OCI-LY3 (cell line): ENCODE measurements at regions not wholly inside any gene's neighbourhood (a gene's known extent, or its start where the extent isn't known, plus 50 kb on each side); places are given as distances from the start of the nearest gene placed in this dataset.
"Not testable (repeated sequence)": the region's sequence is repeated elsewhere in the genome, so short reads cannot be mapped to it uniquely, and the experiment has no call there.

Experiments used
- H2AFZ ChIP-seq: fragments of 200-600, 300-600 bp; shearing (Covaris generic); 2 replicates; pipeline ENCODE4 v1.6.0; 2014; ENCODE audit warnings: antibody characterized with exemption, low read depth, low read length
- H3K27ac ChIP-seq: fragments of 200-600, 300-600 bp; sonication (generic); 2 replicates; pipeline ENCODE4 v1.5.1; 2014; ENCODE audit warnings: mild to moderate bottlenecking, low read length, moderate library complexity, mixed read lengths
- H3K27me3 ChIP-seq: fragments of 200-600, 300-600 bp; sonication (generic); 2 replicates; pipeline ENCODE4 v1.6.1; 2014; ENCODE audit warnings: low read depth, low read length, mixed read lengths
- H3K36me3 ChIP-seq: fragments of 200-600, 300-600 bp; sonication (generic); replicated peaks from 2 replicates; pipeline ENCODE3; 2014; ENCODE audit warnings: low read depth, low read length, mixed read lengths
- H3K4me1 ChIP-seq: fragments of 300-600, 200-600 bp; sonication (generic); 2 replicates; pipeline ENCODE4 v1.6.1; 2014; ENCODE audit warnings: low read length, mixed read lengths
- H3K4me2 ChIP-seq: fragments of 200-600, 300-600 bp; sonication (generic); 2 replicates; pipeline ENCODE4 v1.6.1; 2014; ENCODE audit warnings: low read length, mixed read lengths
- H3K4me3 ChIP-seq: fragments of 300-600, 200-600 bp; sonication (generic); 2 replicates; pipeline ENCODE4 v1.5.1; 2014; ENCODE audit warnings: antibody characterized with exemption, mild to moderate bottlenecking, low read length, moderate library complexity
- H3K79me2 ChIP-seq: fragments of 300-600, 200-600 bp; shearing (Covaris generic); 2 replicates; pipeline ENCODE4 v1.6.1; 2014; ENCODE audit warnings: mild to moderate bottlenecking, low read length, mixed read lengths
- H3K9ac ChIP-seq: fragments of 300-600, 200-600 bp; shearing (Covaris generic); 2 replicates; pipeline ENCODE4 v1.6.0; 2014; ENCODE audit warnings: mild to moderate bottlenecking, low read length, moderate library complexity
- H3K9me3 ChIP-seq: fragments of 200-600, 300-600 bp; shearing (Covaris generic); 2 replicates; pipeline ENCODE4 v1.6.1; 2014; ENCODE audit warnings: low read length, mixed read lengths; ENCODE audit not compliant: insufficient read depth
- H4K20me1 ChIP-seq: fragments of 200-600, 300-600 bp; sonication (generic); 2 replicates; pipeline ENCODE4 v1.6.1; 2016; ENCODE audit warnings: low read length, mixed read lengths; ENCODE audit not compliant: insufficient read depth
- EZH2phosphoT487 ChIP-seq: fragments of 200-600 bp; shearing (Covaris generic); IDR thresholded peaks from 2 replicates; pipeline ENCODE4 v1.6.1; 2018; ENCODE audit warnings: antibody characterized with exemption, mixed run types, low read depth
- TF ChIP-seq, protein P1 (sequence below): fragments of 200-600, 300-600 bp; sonication (generic); IDR thresholded peaks from 2 replicates; pipeline ENCODE4 v1.5.1; 2014; ENCODE audit warnings: antibody characterized with exemption, low read length, low read depth

DNA sequence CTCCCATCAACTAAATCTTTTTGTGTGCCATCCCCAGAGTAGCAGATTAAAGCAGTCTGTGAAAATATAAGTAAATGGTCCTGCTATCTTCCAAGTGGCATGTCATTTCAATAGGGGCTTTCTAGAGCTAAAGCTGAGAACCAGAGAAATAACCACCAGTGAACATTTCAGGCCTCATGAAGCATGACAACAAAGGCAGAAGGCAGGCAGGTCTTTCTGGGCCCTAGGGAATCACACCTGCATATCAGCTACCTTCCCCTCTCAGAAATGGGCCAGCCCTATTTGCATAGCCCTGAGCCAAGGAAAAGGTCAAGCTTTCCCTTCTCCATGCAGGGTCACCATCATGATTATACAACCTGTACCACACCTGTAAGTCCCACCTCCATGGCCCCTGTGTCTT is 205.3 kb downstream of the DEPDC1B start:
- Histone ChIP-seq H3K27me3 (no peaks in the 10 kb centered on the region), H3K79me2 (no peaks in the 10 kb centered on the region), H3K4me3 (no peak overlapping the region), H3K4me2 (0 out of 2 replicates have a peak overlapping the region, but pooled peaks have one; percentile 17), H4K20me1 (no peaks in the 10 kb centered on the region), H3K4me1 (peaks cover 30% of the 10 kb centered on the region), H3K9ac (no peak overlapping the region), H3K9me3 (no peaks in the 10 kb centered on the region), H3K36me3 (no peaks in the 10 kb centered on the region), H2AFZ (no peak overlapping the region), H3K27ac (no peak overlapping the region)
- TF ChIP-seq, protein P1, sequence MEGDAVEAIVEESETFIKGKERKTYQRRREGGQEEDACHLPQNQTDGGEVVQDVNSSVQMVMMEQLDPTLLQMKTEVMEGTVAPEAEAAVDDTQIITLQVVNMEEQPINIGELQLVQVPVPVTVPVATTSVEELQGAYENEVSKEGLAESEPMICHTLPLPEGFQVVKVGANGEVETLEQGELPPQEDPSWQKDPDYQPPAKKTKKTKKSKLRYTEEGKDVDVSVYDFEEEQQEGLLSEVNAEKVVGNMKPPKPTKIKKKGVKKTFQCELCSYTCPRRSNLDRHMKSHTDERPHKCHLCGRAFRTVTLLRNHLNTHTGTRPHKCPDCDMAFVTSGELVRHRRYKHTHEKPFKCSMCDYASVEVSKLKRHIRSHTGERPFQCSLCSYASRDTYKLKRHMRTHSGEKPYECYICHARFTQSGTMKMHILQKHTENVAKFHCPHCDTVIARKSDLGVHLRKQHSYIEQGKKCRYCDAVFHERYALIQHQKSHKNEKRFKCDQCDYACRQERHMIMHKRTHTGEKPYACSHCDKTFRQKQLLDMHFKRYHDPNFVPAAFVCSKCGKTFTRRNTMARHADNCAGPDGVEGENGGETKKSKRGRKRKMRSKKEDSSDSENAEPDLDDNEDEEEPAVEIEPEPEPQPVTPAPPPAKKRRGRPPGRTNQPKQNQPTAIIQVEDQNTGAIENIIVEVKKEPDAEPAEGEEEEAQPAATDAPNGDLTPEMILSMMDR: no peak
- no peak for TF ChIP-seq EZH2phosphoT487

DNA sequence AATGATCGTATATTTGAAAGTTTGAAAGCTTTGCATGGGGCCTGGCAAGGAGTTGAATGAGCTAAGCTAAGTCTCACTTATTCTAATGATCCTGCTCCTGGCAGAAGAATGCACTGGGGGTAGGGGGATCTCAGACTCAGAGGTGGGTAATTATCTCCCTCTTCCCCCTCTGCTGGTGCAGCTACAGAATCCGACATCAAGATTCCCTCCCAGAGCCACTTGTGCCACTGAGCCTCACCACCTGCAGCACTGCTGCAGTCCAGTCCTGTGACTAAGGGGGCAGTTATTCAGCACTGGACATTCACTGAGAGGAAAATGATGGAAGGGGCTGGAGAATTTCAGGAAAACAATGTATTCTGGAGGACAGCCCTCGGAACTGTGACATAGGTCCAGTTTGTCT is 205.8 kb downstream of the DEPDC1B start:
- Histone ChIP-seq H3K4me1 (peaks cover 30% of the 10 kb centered on the region), H3K36me3 (no peaks in the 10 kb centered on the region), H3K27ac (no peak overlapping the region), H3K4me3 (no peak overlapping the region), H3K27me3 (no peaks in the 10 kb centered on the region), H3K9me3 (no peaks in the 10 kb centered on the region), H3K9ac (no peak overlapping the region), H4K20me1 (no peaks in the 10 kb centered on the region), H2AFZ (no peak overlapping the region), H3K79me2 (no peaks in the 10 kb centered on the region), H3K4me2 (0 out of 2 replicates have a peak overlapping the region, but pooled peaks have one; percentile 17)
- TF ChIP-seq EZH2phosphoT487: no peak
- TF ChIP-seq, protein P1: no peak

DNA sequence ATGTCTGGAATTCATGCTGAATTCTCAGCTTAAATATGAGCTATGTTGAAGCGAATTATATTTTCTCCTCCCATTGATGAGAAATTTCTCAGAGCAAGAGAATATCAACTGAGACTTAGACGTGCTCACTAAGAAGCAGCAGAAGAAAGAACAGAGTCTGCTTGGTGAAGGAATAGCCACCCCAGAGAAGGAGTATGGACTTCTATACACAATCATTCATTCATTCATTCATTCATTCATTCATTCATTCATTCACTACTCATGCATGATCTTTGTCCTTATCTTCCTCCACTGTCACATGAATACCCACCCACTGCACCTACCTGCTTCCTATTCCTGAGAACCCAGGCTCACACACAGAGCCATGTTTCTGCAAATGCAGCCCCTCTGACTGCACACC is 206.6 kb downstream of the DEPDC1B start:
- H2AFZ ChIP-seq: no peak overlapping the region
- H3K27ac ChIP-seq: no peak overlapping the region
- H3K9me3 ChIP-seq: no peaks in the 10 kb centered on the region
- H3K9ac ChIP-seq: no peak overlapping the region
- H3K4me1 ChIP-seq: peaks cover 30% of the 10 kb centered on the region
- no peaks in the 10 kb centered on the region for H3K27me3 ChIP-seq
- TF ChIP-seq, protein P1: no peak
- TF ChIP-seq EZH2phosphoT487: no peak
- H4K20me1 ChIP-seq: no peaks in the 10 kb centered on the region
- H3K36me3 ChIP-seq: no peaks in the 10 kb centered on the region
- no peak overlapping the region for H3K4me3 ChIP-seq
- no peak overlapping the region for H3K4me2 ChIP-seq
- no peaks in the 10 kb centered on the region for H3K79me2 ChIP-seq

DNA sequence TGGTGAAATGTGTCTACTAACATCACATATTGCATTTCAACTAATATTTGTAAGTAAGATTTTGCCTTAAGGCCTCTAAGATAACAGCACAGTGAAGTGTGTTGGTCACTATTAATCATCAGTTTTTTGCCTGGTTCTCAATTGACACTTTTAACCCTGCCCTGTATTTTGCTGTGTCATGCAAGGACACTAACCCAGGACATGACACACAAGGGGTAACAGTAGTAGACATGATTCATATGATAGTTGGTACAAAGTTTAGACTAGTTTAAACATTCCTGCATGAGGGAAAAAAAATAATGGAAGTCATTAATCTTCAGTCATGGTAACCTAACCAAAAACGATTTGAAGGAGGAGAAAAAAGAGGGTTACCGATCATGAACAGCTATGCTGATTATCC is 207.0 kb downstream of the DEPDC1B start:
- H3K4me2 ChIP-seq: no peak overlapping the region
- no peak overlapping the region for H3K27ac ChIP-seq
- no peaks in the 10 kb centered on the region for H3K9me3 ChIP-seq

DNA sequence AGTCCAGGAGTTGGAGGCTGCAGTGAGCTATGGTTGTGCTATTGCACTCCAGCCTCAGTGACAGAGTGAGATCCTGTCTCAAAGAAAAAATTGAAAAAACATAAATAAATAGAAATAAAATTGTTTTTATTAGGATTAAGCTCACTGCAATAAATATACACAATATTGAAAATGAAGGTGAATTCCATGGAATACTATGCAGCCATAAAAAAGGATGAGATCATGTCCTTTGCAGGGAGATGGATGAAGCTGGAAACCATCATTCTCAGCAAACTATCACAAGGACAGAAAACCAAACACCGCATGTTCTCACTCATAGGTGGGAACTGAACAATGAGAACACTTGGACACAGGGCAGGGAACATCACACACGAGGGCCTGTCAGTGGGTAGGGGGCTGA is 207.6 kb downstream of the DEPDC1B start:
- not testable (repeated sequence) for H3K79me2 ChIP-seq, H3K27ac ChIP-seq, H3K36me3 ChIP-seq, H3K27me3 ChIP-seq, H3K4me3 ChIP-seq, H3K9me3 ChIP-seq, H3K4me2 ChIP-seq, H3K9ac ChIP-seq, H2AFZ ChIP-seq, H4K20me1 ChIP-seq
- peaks cover 30% of the 10 kb centered on the region for H3K4me1 ChIP-seq

More for the DNA sequence above, 207.0 kb downstream of the DEPDC1B start:
- no peak overlapping the region for H3K9ac ChIP-seq
- H3K4me1 ChIP-seq: peaks cover 30% of the 10 kb centered on the region
- no peak overlapping the region for H3K4me3 ChIP-seq
- H3K36me3 ChIP-seq: no peaks in the 10 kb centered on the region
- H3K27me3 ChIP-seq: no peaks in the 10 kb centered on the region
- H4K20me1 ChIP-seq: no peaks in the 10 kb centered on the region
- no peaks in the 10 kb centered on the region for H3K79me2 ChIP-seq
- TF ChIP-seq, protein P1: no peak
- no peak for TF ChIP-seq EZH2phosphoT487
- no peak overlapping the region for H2AFZ ChIP-seq
